GM21717 (cell line): ENCODE measurements at regions not wholly inside any gene's neighbourhood (a gene's known extent, or its start where the extent isn't known, plus 50 kb on each side); places are given as distances from the start of the nearest gene placed in this dataset.

Source experiments
- ATAC-seq: cut with Tn5 transposase; IDR thresholded peaks from one replicate; pipeline ENCODE4 v1.9.1; 2021; ENCODE audit warnings: mild to moderate bottlenecking, moderate library complexity; ENCODE audit not compliant: unreplicated experiment

DNA sequence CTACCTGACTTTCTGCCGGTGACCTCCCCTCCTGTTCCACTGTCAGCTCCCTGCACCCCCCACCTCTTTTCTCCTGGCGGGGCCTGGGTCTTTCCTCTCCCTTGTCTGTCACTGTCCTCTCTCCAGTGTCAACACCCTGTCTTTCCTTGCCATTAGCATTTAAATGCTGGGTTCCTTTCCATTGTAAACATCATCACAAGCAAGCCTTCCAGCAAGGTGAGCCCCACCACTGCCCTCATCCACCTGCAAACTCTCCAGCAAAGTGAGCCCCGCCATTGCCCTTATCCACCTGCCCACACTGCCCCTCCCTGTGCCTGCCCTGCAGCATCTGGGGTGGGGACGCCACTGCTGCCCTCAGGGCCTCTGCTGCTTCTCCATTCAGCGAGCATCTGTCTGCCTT is 195.0 kb downstream of the ENGASE start:
- no peak for ATAC-seq

DNA sequence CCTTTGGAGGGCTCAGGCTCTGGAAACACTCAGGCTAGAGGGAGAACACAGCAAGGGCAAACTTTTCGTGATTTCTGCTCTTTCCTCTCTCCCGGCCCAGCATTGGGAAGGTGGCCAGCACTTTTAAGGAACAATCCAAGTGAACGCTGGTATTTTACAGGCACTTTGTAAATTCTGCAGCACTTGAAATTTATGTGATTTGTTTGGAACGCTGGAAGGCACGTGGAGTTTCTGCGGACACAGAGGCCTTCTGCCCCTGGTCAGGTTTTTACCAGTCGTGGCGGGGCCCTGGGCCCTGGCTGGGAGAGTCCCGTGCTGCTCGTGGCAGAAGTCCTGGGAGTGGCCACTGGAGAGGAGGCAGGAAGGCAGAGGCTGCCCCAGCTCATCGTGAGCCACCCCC is 188.6 kb downstream of the ENGASE start:
- ATAC-seq, result no peak

DNA sequence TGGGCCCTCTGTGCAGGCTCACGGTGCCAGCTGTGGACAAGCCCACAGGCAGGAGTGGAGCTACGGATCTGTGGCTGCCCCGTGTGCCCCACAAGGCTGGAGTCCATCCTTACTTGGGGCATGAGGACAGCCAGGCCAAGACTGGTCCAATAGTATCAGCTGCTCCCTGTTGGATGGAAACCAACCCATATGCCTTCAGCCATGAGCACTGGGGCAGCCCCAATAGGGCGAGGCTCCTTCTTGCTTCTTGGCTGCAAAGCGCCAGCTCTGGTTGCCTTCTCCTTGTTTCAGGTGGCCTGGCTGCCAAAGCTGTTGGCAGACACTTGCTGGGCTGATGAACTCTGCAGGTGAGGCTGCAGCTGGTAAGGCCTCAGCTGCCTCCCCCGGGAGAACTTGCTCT is 188.0 kb downstream of the ENGASE start:
- no peak for ATAC-seq

DNA sequence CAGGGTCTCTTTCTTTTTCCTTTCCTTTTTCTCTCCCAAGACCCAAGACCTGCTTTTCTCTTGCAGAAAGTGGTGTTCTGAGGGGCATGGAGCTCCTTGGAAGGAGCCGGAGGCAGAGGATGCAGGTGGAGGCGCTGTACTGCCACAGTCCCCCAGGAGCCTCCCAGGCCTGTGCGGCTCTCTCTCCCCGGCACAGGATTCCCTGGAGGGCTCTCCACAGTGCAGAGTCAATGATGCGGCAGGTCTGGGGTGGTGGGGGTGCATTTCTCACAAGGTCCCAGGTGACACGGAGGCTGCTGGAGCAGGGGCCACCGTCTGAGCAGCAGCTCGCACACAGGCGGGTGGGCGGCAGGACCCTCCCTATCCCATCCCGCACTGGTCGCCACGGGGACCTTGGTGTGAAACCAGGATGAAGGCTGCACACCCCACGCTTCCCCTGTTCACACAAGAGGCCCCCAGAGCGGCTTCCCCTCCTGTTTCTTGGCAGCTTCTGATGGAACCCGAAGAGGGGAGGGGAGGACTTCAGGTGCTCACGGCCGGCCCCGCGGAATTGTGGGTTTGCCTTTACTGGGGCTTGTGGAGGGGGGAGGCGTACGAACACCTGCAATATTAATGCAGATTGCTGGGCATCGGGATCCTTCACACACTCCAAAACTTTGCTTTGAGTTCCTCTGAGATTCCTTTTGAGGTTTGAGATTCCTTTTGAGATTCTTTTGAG is 186.9 kb downstream of the ENGASE start:
- no peak for ATAC-seq

DNA sequence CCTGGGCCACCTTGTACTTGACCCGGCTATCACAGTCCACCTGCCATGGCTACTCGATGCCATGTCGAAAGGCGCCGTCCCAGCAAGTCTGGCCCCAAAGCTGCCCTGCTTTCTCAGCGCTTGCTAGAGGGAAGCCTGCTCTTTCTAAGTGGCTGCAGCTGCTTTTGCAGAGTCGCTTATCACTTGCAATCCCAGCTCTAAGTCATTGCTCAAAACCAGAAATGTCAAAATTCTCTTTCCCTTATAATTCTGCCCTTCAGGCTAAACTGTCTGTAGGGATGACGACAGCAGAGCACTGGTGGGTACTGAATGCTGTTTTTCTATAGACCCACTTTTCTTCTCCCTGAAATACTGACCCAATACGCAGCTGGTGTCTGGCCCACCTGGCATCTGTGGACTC is 184.2 kb downstream of the ENGASE start:
- no peak for ATAC-seq

DNA sequence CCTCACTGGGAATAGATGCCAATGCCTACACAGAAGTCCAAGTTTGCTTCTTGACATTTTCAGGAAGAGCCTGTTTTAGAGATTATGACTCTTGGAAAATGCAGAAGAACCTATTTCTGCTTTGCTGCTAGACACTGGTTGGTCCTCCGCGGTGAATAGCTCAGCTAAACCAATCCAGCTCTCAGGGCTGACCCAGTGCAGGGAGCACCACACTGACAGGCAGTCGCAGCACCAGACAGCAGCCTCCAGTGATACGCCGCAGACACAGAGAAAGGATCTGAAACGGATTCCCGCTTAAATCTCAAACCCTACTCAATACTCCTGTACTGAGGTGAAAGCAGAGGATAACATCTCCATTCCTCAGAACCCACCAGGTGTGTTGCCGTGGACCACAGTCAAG is 183.4 kb downstream of the ENGASE start:
- no peak for ATAC-seq

DNA sequence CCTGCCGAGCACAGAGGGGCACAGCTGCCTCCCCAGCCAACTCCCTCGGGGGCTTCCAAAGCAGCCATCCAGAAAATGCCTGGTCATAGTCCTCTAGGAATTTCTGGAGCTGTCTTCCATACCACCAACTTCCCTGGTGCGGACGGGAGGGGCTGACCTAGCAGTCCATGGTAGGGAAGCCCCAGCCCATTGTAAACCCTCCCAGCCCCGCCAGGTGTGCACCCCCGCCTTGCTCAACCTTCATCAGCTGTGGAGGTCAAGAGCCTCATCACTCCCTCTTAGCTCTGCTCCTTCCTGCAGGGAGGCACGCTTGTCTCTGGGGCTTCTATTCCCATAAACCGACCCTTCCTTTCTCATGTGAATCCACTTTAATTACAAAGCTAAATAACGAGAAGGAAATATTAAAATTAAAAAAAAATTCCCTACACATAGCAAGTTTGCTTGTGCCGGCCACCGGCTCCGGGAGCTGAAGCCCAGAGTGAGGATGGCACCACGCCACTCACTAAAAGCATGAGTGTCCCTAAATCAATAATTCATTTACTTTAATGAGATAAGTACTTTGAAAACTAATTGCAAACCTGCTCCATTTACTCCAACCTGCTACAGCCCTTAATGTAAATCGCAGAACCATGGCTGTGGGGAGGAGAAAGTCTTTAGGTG is 181.4 kb downstream of the ENGASE start:
- ATAC-seq, result no peak

DNA sequence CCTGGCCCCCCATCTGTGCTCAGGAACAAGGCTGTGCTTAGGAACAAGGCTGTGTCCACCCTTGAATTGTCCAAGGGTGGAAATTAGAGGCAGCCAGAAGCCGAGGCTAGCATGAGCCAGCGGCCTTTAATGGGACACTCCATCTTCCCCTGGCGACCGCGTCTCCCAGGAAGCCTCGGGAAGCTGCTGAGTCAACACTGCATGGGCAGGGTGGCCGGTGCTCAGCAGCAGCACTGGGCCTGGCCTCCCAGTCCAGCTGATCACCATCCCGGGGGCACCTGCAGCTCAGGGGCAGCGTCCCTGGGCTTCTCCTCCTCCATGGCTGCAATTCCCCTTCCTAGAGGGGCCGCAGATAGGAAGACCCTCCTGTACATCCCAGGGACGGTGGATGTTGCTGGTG is 180.8 kb downstream of the ENGASE start:
- ATAC-seq, result no peak

DNA sequence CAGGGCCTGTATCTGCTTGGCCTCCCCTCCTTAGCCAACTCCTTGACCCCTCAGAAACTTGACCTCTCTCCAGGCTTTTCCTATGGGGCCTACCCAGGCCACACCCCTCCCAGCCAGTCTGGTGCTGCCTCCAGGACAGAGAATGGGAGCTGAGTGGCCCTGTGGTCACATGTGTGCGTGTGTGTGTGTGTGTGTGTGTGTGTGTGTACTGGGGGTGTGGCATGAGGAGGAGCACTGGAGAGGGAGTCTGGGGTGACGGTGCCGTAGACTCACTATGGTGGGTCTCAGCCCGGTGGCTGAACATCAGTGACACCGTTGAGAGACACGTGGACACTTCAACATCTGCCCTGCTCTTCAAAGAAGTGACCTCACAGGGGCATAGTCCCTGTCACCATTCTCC is 180.4 kb downstream of the ENGASE start:
- no peak for ATAC-seq

DNA sequence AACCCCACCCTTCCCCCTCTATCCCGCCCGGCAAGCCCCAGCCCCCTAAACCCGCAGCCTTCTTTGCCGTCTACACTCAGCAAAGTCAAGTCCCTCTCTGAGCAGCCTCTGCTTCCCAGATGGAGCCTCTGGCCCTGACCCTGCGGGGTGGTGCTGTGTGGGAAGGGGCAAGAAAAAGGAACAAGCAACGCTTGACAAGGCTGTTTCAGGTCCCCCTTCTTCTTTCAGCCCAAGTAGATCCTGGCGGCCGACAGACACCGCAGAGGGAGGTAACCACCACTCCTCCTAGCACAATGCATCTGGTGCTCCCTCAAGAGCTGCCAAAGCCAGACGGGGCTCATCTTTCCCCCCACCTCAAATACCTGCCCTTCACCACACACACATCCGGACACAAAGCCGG is 178.3 kb downstream of the ENGASE start:
- ATAC-seq, result no peak

DNA sequence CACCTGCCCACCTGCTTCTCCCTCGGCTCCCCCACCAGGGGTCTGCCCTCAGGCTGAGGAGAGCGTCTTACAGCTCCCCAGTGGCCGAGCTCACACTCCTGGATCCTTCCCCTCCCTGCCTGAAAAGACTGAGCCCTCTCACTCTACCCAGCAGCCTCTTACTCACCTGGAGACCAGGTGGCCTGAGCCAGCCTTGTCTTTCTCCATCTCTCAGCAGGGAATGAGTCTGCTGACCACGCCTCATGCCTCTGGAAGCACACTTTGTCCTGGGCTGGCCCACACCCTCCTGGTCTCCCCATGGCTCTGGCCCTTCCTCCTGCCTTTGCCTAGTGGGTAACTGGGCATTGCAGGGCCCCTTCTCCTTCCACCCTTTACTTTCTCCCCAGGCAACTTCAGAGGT is 177.2 kb downstream of the ENGASE start:
- no peak for ATAC-seq

DNA sequence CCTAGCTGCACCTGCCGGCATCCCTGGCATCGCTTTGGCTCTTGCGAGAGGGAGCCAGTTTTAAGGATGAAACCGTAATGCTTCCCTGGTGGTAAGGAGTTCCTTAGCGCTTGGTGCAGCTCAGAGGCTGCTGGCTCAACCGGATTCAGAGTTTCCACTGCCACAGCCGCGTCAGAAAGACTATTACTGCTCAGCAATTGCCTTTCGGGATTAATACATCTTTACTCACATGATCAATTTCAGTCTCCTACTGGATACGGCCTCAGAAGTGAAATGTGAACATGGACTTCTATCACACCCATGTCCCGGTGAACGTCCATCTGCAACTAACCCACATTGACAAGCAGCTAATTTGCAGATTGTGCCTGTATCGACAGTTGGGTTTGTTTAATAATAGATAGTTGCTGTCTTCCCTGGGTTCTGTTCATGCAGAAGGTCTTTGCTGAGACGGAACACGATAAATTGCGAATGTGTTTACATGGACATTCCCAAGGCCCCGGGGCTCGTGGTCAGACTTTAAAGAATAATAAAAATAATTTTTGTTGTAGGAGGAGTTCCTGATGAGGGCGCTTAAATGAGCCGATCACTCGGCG is 175.4 kb downstream of the ENGASE start:
- ATAC-seq, result no peak

DNA sequence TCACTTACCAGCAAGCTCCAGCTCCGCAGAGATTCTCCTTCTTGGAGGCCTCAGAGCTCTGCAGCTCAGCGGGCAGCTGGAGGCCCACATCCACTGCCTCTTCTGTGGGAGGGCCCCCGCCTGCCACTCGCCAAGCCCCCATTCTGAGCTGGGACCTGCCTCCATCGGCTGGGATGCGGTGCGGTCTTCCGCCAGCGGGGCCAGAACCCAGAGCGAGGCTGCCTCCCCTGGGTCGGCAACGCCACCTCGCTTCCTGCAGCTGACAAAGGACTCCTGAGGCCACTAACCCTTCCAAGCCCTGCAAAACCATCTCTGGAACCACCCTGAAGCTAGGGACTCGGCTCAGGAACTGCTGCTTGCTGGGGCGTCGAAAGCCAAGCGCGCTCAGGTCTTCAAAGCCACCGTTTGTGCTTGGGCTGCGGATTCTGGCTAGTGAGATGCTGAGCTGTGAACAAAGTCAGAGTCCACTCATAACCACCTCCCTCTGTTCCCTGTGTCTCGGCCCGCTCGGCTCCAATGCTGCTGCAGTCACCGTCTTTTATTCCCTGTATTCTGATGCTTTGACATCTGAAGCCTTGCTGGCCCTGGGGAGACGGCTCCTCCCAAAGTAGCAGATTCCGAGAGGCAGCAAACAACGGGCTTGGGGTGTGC is 174.3 kb downstream of the ENGASE start:
- no peak for ATAC-seq

DNA sequence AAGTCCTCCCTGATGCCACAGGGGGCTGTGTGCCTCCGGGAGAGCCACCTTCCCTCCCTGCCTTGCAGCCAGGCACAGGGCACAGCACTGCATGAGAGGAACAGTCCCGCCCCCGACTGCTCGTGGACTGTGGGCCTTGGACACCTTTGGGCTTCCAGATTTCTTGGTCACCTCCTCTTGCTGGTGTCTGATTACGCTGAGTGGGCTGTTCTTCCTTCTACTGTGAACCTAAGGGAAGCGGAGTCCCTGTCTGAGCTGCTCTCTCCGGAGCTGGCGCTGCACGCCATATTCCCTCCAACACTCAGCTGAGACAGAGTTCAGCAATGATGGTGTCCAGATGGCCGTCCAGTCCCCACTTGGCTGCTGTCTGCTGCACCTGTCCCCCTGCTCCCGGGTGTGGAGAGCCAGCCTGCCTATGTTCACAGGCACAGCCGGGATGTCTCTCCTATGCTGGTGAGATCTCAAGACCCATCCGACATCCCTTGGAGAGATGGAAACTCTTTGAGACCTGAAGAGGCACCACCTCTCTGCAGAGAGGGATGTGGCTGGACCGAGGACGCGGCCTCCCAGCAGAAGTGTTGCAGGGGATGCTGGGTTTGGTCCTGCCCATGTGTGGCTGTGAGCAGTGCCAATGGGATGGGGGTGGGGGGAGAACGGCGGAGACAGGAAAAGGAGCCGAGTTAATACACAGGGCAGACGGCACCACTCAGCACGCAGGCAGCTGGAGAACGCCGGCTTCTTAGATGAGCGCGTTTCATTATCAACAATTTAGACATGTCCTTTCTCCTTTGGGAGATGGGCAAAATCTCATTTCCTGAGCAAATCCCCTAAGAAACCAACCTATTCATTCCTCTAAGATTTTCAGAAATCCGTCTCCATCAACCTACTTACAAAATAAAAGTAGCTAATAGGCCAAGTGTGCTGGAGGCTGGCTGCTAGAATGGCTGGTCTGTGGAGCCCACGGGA is 171.9 kb downstream of the ENGASE start:
- no peak for ATAC-seq

DNA sequence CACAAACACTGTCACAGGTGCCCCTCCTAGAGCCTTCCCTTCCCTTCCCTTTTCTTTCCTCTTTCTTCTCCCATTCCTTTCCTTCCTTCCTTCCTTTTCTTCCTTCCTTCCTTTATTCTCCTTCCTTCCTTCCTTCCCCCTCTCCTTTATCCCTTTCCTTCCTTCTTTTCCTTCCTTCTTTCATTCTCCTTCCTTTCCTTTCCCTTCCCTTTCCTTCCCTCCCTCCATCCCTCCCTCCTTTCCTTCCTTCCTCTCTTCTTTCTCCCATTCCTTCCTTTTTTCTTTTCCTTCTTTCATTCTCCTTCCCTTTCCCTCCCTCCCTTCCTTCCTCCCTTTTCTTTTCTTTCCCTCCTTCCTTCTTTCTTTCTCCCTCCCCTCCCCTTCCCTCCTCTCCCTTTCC is 170.0 kb downstream of the ENGASE start:
- no peak for ATAC-seq

DNA sequence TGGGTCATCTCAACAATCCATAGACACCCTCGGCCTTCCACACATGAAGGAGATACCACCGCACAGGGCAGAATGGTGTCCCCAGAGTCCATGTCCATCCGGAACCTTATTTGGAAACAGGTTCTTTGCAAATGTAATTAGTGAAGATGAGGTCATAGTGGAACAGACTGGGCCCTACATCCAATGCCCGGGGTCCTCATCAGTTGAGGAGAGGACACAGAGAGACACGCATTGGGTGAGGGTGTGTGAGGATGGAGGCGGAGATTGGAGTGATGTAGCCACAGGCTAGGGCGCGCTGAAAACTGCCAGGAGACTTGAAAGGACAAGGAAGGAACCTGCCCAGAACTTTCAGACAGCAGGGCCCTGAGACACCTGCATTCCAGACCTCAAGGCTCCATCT is 169.4 kb downstream of the ENGASE start:
- no peak for ATAC-seq

DNA sequence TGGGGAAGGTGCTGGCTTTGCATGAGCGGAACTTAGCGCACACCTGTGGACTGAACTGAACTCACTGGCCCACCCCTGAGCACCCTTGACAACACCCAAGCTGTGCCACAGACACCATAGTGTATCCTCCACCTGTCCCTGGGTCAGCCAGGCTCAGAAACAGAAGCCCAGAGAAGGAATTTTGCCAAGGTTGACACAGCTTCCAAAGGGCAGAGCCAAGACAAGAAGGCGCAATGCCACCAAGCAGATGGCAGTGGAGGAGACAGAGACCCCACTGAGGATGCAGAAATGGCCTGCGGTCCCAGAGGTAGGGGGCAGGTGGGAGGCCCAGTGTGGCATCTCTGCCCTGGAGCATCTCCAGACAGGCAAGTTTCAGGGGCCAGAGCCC is 169.0 kb downstream of the ENGASE start:
- no peak for ATAC-seq

DNA sequence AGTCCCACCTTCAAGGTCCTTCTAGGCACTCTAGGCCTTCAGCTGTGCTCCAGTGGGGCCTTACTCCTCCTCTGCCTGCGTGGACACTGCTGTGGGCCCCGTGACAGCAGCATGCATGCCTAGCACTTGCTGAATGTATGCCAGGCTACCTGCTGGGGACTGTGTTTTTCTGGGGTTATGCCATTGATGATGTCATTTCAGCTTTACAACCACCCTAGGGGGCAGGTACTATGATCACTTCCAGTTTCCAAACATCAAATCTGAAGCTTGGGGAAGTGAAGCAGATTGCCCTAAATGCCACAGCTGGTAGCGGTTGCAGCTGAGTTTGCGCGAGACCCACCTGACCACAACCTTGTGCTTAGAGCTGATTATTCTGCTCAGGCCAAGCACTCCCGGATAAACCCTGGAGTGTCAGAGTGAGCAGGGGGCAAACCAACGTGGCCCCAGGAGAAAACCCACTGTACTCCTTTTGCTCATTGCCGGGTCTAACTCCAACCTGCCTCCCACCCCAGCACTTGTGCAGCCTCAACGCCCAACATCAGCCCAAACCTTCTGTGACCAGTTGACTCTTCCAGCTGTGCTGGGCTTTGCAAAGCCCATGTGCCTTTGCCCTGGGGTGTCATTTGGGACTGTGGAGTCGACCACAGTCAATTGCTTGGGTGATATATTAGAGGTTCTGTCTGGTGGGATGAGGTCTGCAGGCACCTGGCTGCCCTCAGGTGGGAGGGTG is 168.4 kb downstream of the ENGASE start:
- ATAC-seq, result no peak

DNA sequence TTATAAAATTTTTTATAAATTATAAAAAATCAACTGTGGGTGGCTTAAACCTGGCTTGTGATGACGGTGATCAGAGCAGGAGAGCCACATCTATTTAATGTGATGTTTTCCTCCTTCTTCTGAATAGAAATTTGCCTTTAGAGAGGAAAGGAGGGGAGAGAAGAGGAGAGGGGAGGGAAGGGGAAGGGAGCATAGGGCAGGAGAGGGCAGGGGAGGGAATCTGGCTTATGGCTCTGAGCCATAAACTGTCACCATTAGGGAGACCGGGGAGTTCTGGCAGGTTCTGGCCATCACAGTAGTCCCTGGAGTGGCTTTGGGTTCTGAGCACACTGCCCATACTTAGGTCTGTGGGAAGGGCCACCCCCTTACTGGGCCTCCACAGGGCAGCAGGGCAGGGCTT is 167.8 kb downstream of the ENGASE start:
- no peak for ATAC-seq

DNA sequence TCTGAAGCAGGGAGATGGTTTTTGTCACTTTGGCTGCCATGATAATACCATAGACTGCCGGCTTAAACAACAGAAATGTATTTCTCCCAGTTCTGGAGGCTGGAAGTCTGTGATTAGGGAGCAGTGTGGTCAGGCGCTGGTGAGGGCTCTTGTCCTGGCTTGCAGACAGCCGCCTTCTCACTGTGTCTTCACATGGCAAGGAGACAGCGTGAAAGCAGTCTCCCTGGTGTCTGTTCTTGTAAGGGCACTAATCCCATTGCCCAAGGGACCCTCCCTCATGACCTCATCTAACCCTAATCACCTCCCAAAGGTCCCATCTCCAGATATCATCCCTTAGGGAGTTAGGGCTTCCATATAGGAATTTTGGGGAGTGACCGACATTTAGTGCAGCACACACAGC is 167.0 kb downstream of the ENGASE start:
- no peak for ATAC-seq
